ENCODE measurements at regions not wholly inside any gene's neighbourhood (a gene's known extent, or its start where the extent isn't known, plus 50 kb on each side); places are given as distances from the start of the nearest gene placed in this dataset.

GRCh38 chr3:184460276-184460675, 80.4 kb downstream of the CHRD start:
- H3K4me3 ChIP-seq (ENCODE audit: low read depth, low read length) = no peak overlapping the region
- TF ChIP-seq CTCF (conservative IDR thresholded peaks at IDR 0.05; ENCODE audit: low read depth, low read length) = no peak
- no peak for DNase-seq (ENCODE audit: low read depth)

- no peak for DNase-seq (ENCODE audit: low read depth)
- TF ChIP-seq CTCF (conservative IDR thresholded peaks at IDR 0.05; ENCODE audit: low read depth, low read length) = no peak
- H3K4me3 ChIP-seq (ENCODE audit: low read depth, low read length) = no peak overlapping the region
These were observed 81.4 kb downstream of the CHRD start for GRCh38 chr3:184461219-184461618.

- no peak for TF ChIP-seq CTCF (conservative IDR thresholded peaks at IDR 0.05; ENCODE audit: low read depth, low read length)
- H3K4me3 ChIP-seq (ENCODE audit: low read depth, low read length) = no peak overlapping the region
These were observed 86.1 kb downstream of the CHRD start for GRCh38 chr3:184465883-184466412.

GRCh38 chr3:184466413-184466960, 86.6 kb downstream of the CHRD start:
- H3K4me3 ChIP-seq (ENCODE audit: low read depth, low read length) = no peak overlapping the region
- peak; percentile 29 for DNase-seq (ENCODE audit: low read depth)
- no peak for TF ChIP-seq CTCF (conservative IDR thresholded peaks at IDR 0.05; ENCODE audit: low read depth, low read length)

More at GRCh38 chr3:184465883-184466412, 86.1 kb downstream of the CHRD start:
- DNase-seq (ENCODE audit: low read depth) = no peak

GRCh38 chr3:184467171-184467570, 87.3 kb downstream of the CHRD start:
- no peak overlapping the region for H3K4me3 ChIP-seq (ENCODE audit: low read depth, low read length)
- TF ChIP-seq CTCF (conservative IDR thresholded peaks at IDR 0.05; ENCODE audit: low read depth, low read length) = no peak
- no peak for DNase-seq (ENCODE audit: low read depth)

- DNase-seq (ENCODE audit: low read depth) = no peak
- TF ChIP-seq CTCF (conservative IDR thresholded peaks at IDR 0.05; ENCODE audit: low read depth, low read length) = no peak
- H3K4me3 ChIP-seq (ENCODE audit: low read depth, low read length) = no peak overlapping the region
These were observed 90.7 kb downstream of the CHRD start for GRCh38 chr3:184470551-184470950.

- no peak overlapping the region for H3K4me3 ChIP-seq (ENCODE audit: low read depth, low read length)
- no peak for DNase-seq (ENCODE audit: low read depth)
- TF ChIP-seq CTCF (conservative IDR thresholded peaks at IDR 0.05; ENCODE audit: low read depth, low read length) = no peak
These were observed 90.1 kb upstream of the EPHB3 start for GRCh38 chr3:184471439-184471838.

Data from choroid plexus epithelial cell (primary cell).